Gastrocnemius medialis (tissue), 4 donors: ENCODE measurements at regions not wholly inside any gene's neighbourhood (a gene's known extent, or its start where the extent isn't known, plus 50 kb on each side); places are given as distances from the start of the nearest gene placed in this dataset.

ENCODE experiments used
- CTCF ChIP-seq, 5 experiments: fragments of 450-650 bp in 3 of 5; fragments of 200-600 bp in 2 of 5; sonication (generic) in 2 of 5; IDR thresholded peaks in 4 of 5; conservative IDR thresholded peaks in 1 of 5; 1 replicate in 4 of 5; 2 replicates in 1 of 5; pipeline ENCODE4 v1.5.1; 2016 to 2019; ENCODE audit warnings: antibody characterized with exemption in 5 of 5, mild to moderate bottlenecking in 3 of 5, moderate library complexity in 3 of 5
- POLR2A ChIP-seq, 2 donors: fragments of 450-650 bp; IDR thresholded peaks; one replicate each; pipeline ENCODE4 v1.6.1; 2017; ENCODE audit warnings: antibody characterized with exemption in 2 of 2, mild to moderate bottlenecking in 2 of 2, moderate library complexity in 2 of 2

GRCh38 chr2:62569907-62570841 is 64.2 kb upstream of the TMEM17 start:
- TF ChIP-seq CTCF (IDR thresholded peaks at IDR 0.05 in 4 of 5, conservative IDR thresholded peaks at IDR 0.05 in 1 of 5) (no peak), POLR2A (IDR thresholded peaks at IDR 0.05) (no peak)
